Neural progenitor cell (in vitro differentiated cells): ENCODE measurements at regions not wholly inside any gene's neighbourhood (a gene's known extent, or its start where the extent isn't known, plus 50 kb on each side); places are given as distances from the start of the nearest gene placed in this dataset.

ENCODE experiments used
- DNase-seq: peaks from one replicate; pipeline ENCODE4 v3.0.0-alpha.2; 2016; ENCODE audit warnings: low spot score
- H2AFZ ChIP-seq: fragments of 200-600 bp; sonication (generic); replicated peaks from 2 replicates; pipeline ENCODE4 v1.6.1; 2016; ENCODE audit warnings: antibody characterized with exemption
- H3F3A ChIP-seq: fragments of 200-600 bp; sonication (generic); 2 replicates; pipeline ENCODE4 v1.6.1; 2016; ENCODE audit warnings: antibody characterized with exemption, low read depth
- H3K27ac ChIP-seq: fragments of 200-600 bp; sonication (generic); 2 replicates; pipeline ENCODE4 v1.5.1; 2016; ENCODE audit warnings: mild to moderate bottlenecking
- H3K27me3 ChIP-seq: fragments of 200-600 bp; sonication (generic); 2 replicates; pipeline ENCODE4 v1.6.1; 2016; ENCODE audit warnings: mild to moderate bottlenecking, moderate library complexity
- H3K36me3 ChIP-seq: fragments of 200-600 bp; sonication (generic); 2 replicates; pipeline ENCODE4 v1.5.1; 2016
- H3K4me1 ChIP-seq: fragments of 200-600 bp; sonication (generic); 2 replicates; pipeline ENCODE4 v1.6.1; 2016; ENCODE audit warnings: mixed run types
- H3K4me2 ChIP-seq: fragments of 200-600 bp; sonication (generic); 2 replicates; pipeline ENCODE4 v1.6.1; 2016
- H3K4me3 ChIP-seq: fragments of 200-600 bp; sonication (generic); 2 replicates; pipeline ENCODE4 v1.5.1; 2016
- H3K79me2 ChIP-seq: fragments of 200-600 bp; sonication (generic); 2 replicates; pipeline ENCODE4 v1.6.1; 2016; ENCODE audit warnings: low read depth
- H3K9ac ChIP-seq: fragments of 200-600 bp; sonication (generic); 2 replicates; pipeline ENCODE4 v1.6.1; 2016
- H3K9me3 ChIP-seq: fragments of 200-600 bp; sonication (generic); 2 replicates; pipeline ENCODE4 v1.5.1; 2016; ENCODE audit warnings: low read depth
- H4K20me1 ChIP-seq: fragments of 200-600 bp; sonication (generic); 2 replicates; pipeline ENCODE4 v1.6.1; 2016; ENCODE audit warnings: low read depth
- H3K27ac Mint-ChIP-seq: 3 replicates; pipeline ENCODE4 v1.8.0; 2021; ENCODE audit warnings: mixed read lengths
- H3K27me3 Mint-ChIP-seq: 2 replicates; pipeline ENCODE4 v1.8.0; 2022; ENCODE audit warnings: low read depth, mild to moderate bottlenecking, inconsistent platforms, moderate library complexity, mixed read lengths; ENCODE audit not compliant: insufficient read depth
- H3K36me3 Mint-ChIP-seq: 3 replicates; pipeline ENCODE4 v1.8.0; 2021; ENCODE audit warnings: mixed read lengths
- H3K4me1 Mint-ChIP-seq: 3 replicates; pipeline ENCODE4 v1.8.0; 2021; ENCODE audit warnings: mixed read lengths
- H3K4me3 Mint-ChIP-seq: 3 replicates; pipeline ENCODE4 v1.8.0; 2021; ENCODE audit warnings: mild to moderate bottlenecking, moderate library complexity, mixed read lengths
- H3K9me3 Mint-ChIP-seq: 3 replicates; pipeline ENCODE4 v1.8.0; 2020; ENCODE audit warnings: mixed read lengths
- EZH2 ChIP-seq: fragments of 200-600 bp; sonication (generic); IDR thresholded peaks from 2 replicates; pipeline ENCODE4 v1.6.1; 2017; ENCODE audit warnings: antibody characterized with exemption, mild to moderate bottlenecking, moderate library complexity
- EZH2phosphoT487 ChIP-seq: fragments of 200-600 bp; sonication (generic); IDR thresholded peaks from 2 replicates; pipeline ENCODE4 v1.6.1; 2017; ENCODE audit warnings: antibody characterized with exemption
- TF ChIP-seq, protein P1 (sequence below): fragments of 200-600 bp; sonication (generic); IDR thresholded peaks from 2 replicates; pipeline ENCODE4 v1.5.1; 2017; ENCODE audit warnings: antibody characterized with exemption, mild to moderate bottlenecking

- no peak overlapping the region for H3K4me3 Mint-ChIP-seq
- H3K27ac Mint-ChIP-seq: no peak overlapping the region
- Histone ChIP-seq H3F3A (no peaks in the 10 kb centered on the region), H3K4me2 (no peak overlapping the region), H3K9me3 (no peaks in the 10 kb centered on the region), H3K4me3 (no peak overlapping the region), H3K9ac (no peak overlapping the region), H3K27ac (no peak overlapping the region), H3K4me1 (no peaks in the 10 kb centered on the region), H3K79me2 (no peaks in the 10 kb centered on the region), H3K27me3 (no peaks in the 10 kb centered on the region), H4K20me1 (no peaks in the 10 kb centered on the region), H3K36me3 (no peaks in the 10 kb centered on the region), H2AFZ (no peak overlapping the region)
- no peaks in the 10 kb centered on the region for H3K9me3 Mint-ChIP-seq
- H3K4me1 Mint-ChIP-seq: peaks cover 15% of the 10 kb centered on the region
- DNase-seq: no peak
- TF ChIP-seq, protein P1, sequence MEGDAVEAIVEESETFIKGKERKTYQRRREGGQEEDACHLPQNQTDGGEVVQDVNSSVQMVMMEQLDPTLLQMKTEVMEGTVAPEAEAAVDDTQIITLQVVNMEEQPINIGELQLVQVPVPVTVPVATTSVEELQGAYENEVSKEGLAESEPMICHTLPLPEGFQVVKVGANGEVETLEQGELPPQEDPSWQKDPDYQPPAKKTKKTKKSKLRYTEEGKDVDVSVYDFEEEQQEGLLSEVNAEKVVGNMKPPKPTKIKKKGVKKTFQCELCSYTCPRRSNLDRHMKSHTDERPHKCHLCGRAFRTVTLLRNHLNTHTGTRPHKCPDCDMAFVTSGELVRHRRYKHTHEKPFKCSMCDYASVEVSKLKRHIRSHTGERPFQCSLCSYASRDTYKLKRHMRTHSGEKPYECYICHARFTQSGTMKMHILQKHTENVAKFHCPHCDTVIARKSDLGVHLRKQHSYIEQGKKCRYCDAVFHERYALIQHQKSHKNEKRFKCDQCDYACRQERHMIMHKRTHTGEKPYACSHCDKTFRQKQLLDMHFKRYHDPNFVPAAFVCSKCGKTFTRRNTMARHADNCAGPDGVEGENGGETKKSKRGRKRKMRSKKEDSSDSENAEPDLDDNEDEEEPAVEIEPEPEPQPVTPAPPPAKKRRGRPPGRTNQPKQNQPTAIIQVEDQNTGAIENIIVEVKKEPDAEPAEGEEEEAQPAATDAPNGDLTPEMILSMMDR: no peak
- TF ChIP-seq EZH2phosphoT487: no peak
- no peak for TF ChIP-seq EZH2
- no peaks in the 10 kb centered on the region for H3K36me3 Mint-ChIP-seq
- H3K27me3 Mint-ChIP-seq: no peaks in the 10 kb centered on the region
These were observed 265.9 kb downstream of the EMP1 start for GRCh38 chr12:13462450-13462849.

- Histone ChIP-seq H3K4me3 (no peak overlapping the region), H3K9ac (no peak overlapping the region), H4K20me1 (no peaks in the 10 kb centered on the region), H3F3A (no peaks in the 10 kb centered on the region), H3K36me3 (no peaks in the 10 kb centered on the region), H3K79me2 (no peaks in the 10 kb centered on the region), H2AFZ (no peak overlapping the region), H3K4me1 (peaks cover 13% of the 10 kb centered on the region), H3K27ac (no peak overlapping the region), H3K4me2 (no peak overlapping the region), H3K9me3 (no peaks in the 10 kb centered on the region), H3K27me3 (no peaks in the 10 kb centered on the region)
- no peak for DNase-seq
- Mint-ChIP-seq H3K9me3 (peaks cover 3% of the 10 kb centered on the region), H3K27me3 (no peaks in the 10 kb centered on the region), H3K27ac (no peak overlapping the region), H3K4me3 (no peak overlapping the region), H3K4me1 (no peaks in the 10 kb centered on the region), H3K36me3 (no peaks in the 10 kb centered on the region)
- no peak for TF ChIP-seq EZH2phosphoT487
- TF ChIP-seq, protein P1: no peak
- no peak for TF ChIP-seq EZH2
These were observed 259.2 kb downstream of the EMP1 start for GRCh38 chr12:13455778-13456144.

DNA sequence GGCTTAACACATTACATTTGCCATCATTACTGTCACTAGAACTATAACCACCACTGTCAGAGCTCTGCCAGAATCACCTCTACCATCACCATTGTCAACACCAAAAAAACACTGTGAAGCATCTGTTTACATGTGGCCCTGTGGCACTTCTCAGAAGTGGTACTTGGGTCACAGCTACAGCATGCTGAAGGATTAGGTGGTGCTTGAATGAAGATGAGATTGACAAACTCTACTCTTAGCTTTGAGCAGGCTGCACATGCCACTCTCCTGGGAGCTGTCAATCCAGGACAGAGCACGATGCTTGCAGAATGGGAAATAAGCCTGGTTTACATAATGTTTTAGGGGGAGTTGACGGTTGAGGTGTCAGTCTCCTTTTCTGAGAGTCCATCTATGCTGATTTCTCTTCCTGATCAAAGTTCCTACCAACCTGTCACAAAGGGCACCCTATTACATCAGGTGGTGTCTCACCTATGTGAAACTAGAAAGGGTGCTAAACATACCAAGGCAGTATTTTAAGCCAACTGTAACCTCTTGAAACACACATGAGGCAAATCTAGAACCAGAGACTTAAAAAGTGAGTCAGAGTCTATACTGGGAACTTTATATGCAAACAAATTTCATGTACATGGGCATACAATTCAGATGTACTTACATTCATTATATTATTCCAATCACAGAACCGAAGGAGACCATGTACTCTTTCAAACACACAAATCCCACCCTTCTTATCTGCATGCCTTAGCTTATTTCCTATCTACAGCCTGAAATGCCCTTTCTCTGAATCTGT, 258.7 kb downstream of the EMP1 start:
- Mint-ChIP-seq H3K4me1 (no peaks in the 10 kb centered on the region), H3K27me3 (no peaks in the 10 kb centered on the region), H3K9me3 (peaks cover 3% of the 10 kb centered on the region), H3K27ac (no peak overlapping the region), H3K36me3 (no peaks in the 10 kb centered on the region), H3K4me3 (no peak overlapping the region)
- H3K9me3 ChIP-seq: no peaks in the 10 kb centered on the region
- no peaks in the 10 kb centered on the region for H3K79me2 ChIP-seq
- no peaks in the 10 kb centered on the region for H3F3A ChIP-seq
- no peaks in the 10 kb centered on the region for H3K27me3 ChIP-seq
- TF ChIP-seq, protein P1: no peak
- no peak for TF ChIP-seq EZH2
- TF ChIP-seq EZH2phosphoT487: no peak
- H3K4me3 ChIP-seq: no peak overlapping the region
- peaks cover 13% of the 10 kb centered on the region for H3K4me1 ChIP-seq
- no peak overlapping the region for H3K4me2 ChIP-seq
- H3K27ac ChIP-seq: no peak overlapping the region
- no peak overlapping the region for H3K9ac ChIP-seq
- DNase-seq: no peak
- no peak overlapping the region for H2AFZ ChIP-seq
- H3K36me3 ChIP-seq: no peaks in the 10 kb centered on the region
- no peaks in the 10 kb centered on the region for H4K20me1 ChIP-seq
